Hepatocyte (in vitro differentiated cells): ENCODE measurements at regions not wholly inside any gene's neighbourhood (a gene's known extent, or its start where the extent isn't known, plus 50 kb on each side); places are given as distances from the start of the nearest gene placed in this dataset.

Source experiments
- DNase-seq: peaks from one replicate; pipeline ENCODE4 v3.0.0-alpha.2; 2016; ENCODE audit warnings: low spot score
- H2AFZ ChIP-seq: fragments of 200-600 bp; sonication (generic); 2 replicates; pipeline ENCODE4 v1.6.0; 2016; ENCODE audit warnings: antibody characterized with exemption, mild to moderate bottlenecking
- H3K27ac ChIP-seq: fragments of 200-600 bp; sonication (generic); 2 replicates; pipeline ENCODE4 v1.5.1; 2016; ENCODE audit warnings: mild to moderate bottlenecking
- H3K27me3 ChIP-seq: fragments of 200-600 bp; sonication (generic); 2 replicates; pipeline ENCODE4 v1.6.1; 2016
- H3K36me3 ChIP-seq: fragments of 200-600 bp; sonication (generic); replicated peaks from 2 replicates; pipeline ENCODE4 v1.5.1; 2016; ENCODE audit warnings: low read depth; ENCODE audit not compliant: insufficient read depth
- H3K4me1 ChIP-seq: fragments of 200-600 bp; sonication (generic); 2 replicates; pipeline ENCODE4 v1.5.1; 2016; ENCODE audit warnings: mild to moderate bottlenecking, moderate library complexity; ENCODE audit not compliant: insufficient read depth
- H3K4me2 ChIP-seq: fragments of 200-600 bp; sonication (generic); 2 replicates; pipeline ENCODE4 v1.6.0; 2016
- H3K4me3 ChIP-seq: fragments of 200-600 bp; sonication (generic); 2 replicates; pipeline ENCODE4 v1.5.1; 2016; ENCODE audit warnings: mild to moderate bottlenecking
- H3K79me2 ChIP-seq: fragments of 200-600 bp; sonication (generic); 2 replicates; pipeline ENCODE4 v1.6.0; 2017; ENCODE audit warnings: mild to moderate bottlenecking
- H3K9me2 ChIP-seq: fragments of 200-600 bp; sonication (generic); replicated peaks from 2 replicates; pipeline ENCODE4 v1.6.0; 2017; ENCODE audit warnings: mild to moderate bottlenecking; ENCODE audit not compliant: insufficient read depth
- H3K9me3 ChIP-seq: fragments of 200-600 bp; sonication (generic); 2 replicates; pipeline ENCODE4 v1.5.1; 2016; ENCODE audit warnings: low read depth, mild to moderate bottlenecking
- H4K20me1 ChIP-seq: fragments of 200-600 bp; sonication (generic); 2 replicates; pipeline ENCODE4 v1.6.0; 2016; ENCODE audit warnings: mild to moderate bottlenecking; ENCODE audit not compliant: insufficient read depth, poor library complexity, severe bottlenecking
- CTCF ChIP-seq: fragments of 200-600 bp; sonication (generic); IDR thresholded peaks from 2 replicates; pipeline ENCODE4 v1.5.1; 2016; ENCODE audit warnings: antibody characterized with exemption, mild to moderate bottlenecking; ENCODE audit not compliant: poor library complexity
- EZH2 ChIP-seq: fragments of 200-600 bp; sonication (generic); IDR thresholded peaks from 2 replicates; pipeline ENCODE4 v1.6.1; 2016; ENCODE audit warnings: antibody characterized with exemption, mild to moderate bottlenecking, borderline replicate concordance
- EZH2phosphoT487 ChIP-seq: fragments of 200-600 bp; sonication (generic); IDR thresholded peaks from one replicate; pipeline ENCODE4 v1.6.1; 2018; ENCODE audit warnings: antibody characterized with exemption, mild to moderate bottlenecking, low read depth, moderate library complexity; ENCODE audit not compliant: unreplicated experiment, severe bottlenecking
- WGBS: methylation state at CpG from one replicate; pipeline ENCODE4 v1.1.6; 2016; ENCODE audit warnings: low lambda C conversion rate; ENCODE audit errors: missing lambda C conversion rate; 5-methylcytosine and 5-hydroxymethylcytosine counted together

GRCh38 chr2:182496596-182496995, 69.8 kb upstream of the PDE1A start:
- H3K4me2 ChIP-seq, result no peak overlapping the region
- no peak for TF ChIP-seq EZH2
- no peak for TF ChIP-seq CTCF
- TF ChIP-seq EZH2phosphoT487, result no peak
- H3K36me3 ChIP-seq, result no peaks in the 10 kb centered on the region
- H3K9me3 ChIP-seq, result no peaks in the 10 kb centered on the region
- no peak overlapping the region for H2AFZ ChIP-seq
- no peaks in the 10 kb centered on the region for H3K27me3 ChIP-seq
- no peak overlapping the region for H3K4me3 ChIP-seq
- 69% methylated on average over 2 of the region's 2 CpGs for WGBS
- H3K79me2 ChIP-seq, result no peaks in the 10 kb centered on the region
- H3K4me1 ChIP-seq, result no peaks in the 10 kb centered on the region
- H3K9me2 ChIP-seq, result no peaks in the 10 kb centered on the region
- H3K27ac ChIP-seq, result no peak overlapping the region
- DNase-seq, result no peak
- no peaks in the 10 kb centered on the region for H4K20me1 ChIP-seq

DNA sequence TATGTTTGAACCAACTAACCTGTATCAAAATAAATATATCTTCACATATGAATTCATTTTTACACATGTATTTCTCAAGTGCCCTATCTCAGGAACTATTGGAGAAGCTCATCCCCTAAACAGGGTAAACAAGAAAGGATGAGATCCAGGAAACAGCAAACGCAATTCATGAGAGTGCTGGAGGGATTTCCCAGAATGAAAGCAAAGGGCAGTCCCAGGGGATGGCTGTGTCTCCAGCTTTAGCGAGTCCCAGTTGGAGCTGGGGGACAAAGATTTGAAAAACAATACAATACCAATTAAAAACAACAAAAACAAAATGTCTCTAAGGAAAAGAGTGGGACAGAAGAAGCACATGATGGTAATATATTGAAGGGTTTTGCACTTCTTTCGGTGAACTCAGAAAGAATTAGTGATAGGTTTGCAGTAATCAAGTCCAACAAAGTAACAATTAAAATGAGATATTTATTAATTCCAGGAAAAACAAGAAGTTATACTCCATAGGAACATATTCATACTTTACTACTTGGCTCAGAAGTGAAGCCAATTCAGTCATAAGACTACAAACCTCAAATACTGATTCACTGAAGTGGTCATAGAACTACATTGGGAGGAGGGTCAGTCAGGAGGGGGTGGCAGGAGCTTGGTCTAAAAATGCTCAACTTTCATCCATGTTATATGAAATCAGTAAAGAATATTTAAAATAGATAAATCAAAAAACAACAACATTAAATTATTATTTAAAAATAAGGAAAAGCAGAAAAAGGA, 73.1 kb upstream of the PDE1A start:
- H3K4me1 ChIP-seq, result no peaks in the 10 kb centered on the region
- H3K79me2 ChIP-seq, result no peaks in the 10 kb centered on the region
- H3K9me2 ChIP-seq, result no peaks in the 10 kb centered on the region
- no peak overlapping the region for H3K4me3 ChIP-seq
- TF ChIP-seq CTCF, result no peak
- TF ChIP-seq EZH2phosphoT487, result no peak
- TF ChIP-seq EZH2, result no peak
- WGBS, result 60% methylated on average over 3 of the region's 3 CpGs
- H3K27me3 ChIP-seq, result no peaks in the 10 kb centered on the region
- H3K4me2 ChIP-seq, result no peak overlapping the region
- H3K36me3 ChIP-seq, result no peaks in the 10 kb centered on the region
- DNase-seq, result no peak
- no peak overlapping the region for H3K27ac ChIP-seq
- H2AFZ ChIP-seq, result no peak overlapping the region
- no peaks in the 10 kb centered on the region for H3K9me3 ChIP-seq
- H4K20me1 ChIP-seq, result no peaks in the 10 kb centered on the region

DNA sequence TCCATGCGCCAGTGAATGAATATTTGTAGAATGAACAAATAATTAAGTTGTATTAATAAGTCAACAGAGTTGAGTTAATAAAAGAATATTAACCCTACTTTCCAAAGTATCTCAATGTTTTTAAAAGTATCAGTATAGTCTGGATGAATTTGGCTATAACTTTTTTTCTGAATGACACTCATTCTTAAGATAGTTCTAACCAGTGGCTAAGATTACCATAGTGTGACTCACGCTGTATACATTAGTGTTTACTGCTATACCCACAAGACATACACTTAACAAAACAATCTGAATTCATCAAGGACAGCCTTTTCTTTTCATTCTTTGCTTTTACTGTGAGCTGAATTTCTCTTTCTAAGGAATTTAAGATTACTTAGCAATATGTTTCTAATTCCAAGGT, 77.0 kb upstream of the PDE1A start:
- H3K9me2 ChIP-seq, result no peaks in the 10 kb centered on the region

More for the DNA sequence above, 77.0 kb upstream of the PDE1A start:
- H3K4me2 ChIP-seq, result no peak overlapping the region
- 91% methylated on average over 2 of the region's 2 CpGs for WGBS
- H2AFZ ChIP-seq, result no peak overlapping the region
- no peak for DNase-seq
- H3K9me3 ChIP-seq, result no peaks in the 10 kb centered on the region
- no peaks in the 10 kb centered on the region for H3K79me2 ChIP-seq
- H3K36me3 ChIP-seq, result no peaks in the 10 kb centered on the region
- H4K20me1 ChIP-seq, result no peaks in the 10 kb centered on the region
- no peaks in the 10 kb centered on the region for H3K27me3 ChIP-seq
- TF ChIP-seq EZH2 (no peak), EZH2phosphoT487 (no peak), CTCF (no peak)
- H3K4me3 ChIP-seq, result no peak overlapping the region
- no peaks in the 10 kb centered on the region for H3K4me1 ChIP-seq
- no peak overlapping the region for H3K27ac ChIP-seq
